PFSK-1 (cell line): ENCODE measurements at regions not wholly inside any gene's neighbourhood (a gene's known extent, or its start where the extent isn't known, plus 50 kb on each side); places are given as distances from the start of the nearest gene placed in this dataset.

Experiments used
- FOXP2 ChIP-seq: optimal IDR thresholded peaks from 2 replicates; pipeline ENCODE3; 2011; ENCODE audit warnings: borderline replicate concordance, control low read depth, inconsistent platforms; ENCODE audit not compliant: insufficient read depth; ENCODE audit errors: extremely low read length, extremely low read depth
- POLR2AphosphoS5 ChIP-seq: IDR thresholded peaks from 2 replicates; pipeline ENCODE4 v1.6.1; 2012; ENCODE audit warnings: low read depth, mild to moderate bottlenecking, control low read depth, low read length, moderate library complexity
- SIN3A ChIP-seq: IDR thresholded peaks from 2 replicates; pipeline ENCODE4 v1.6.1; 2012; ENCODE audit warnings: mild to moderate bottlenecking, low read length, moderate library complexity, borderline replicate concordance; ENCODE audit not compliant: insufficient read depth
- TAF1 ChIP-seq: IDR thresholded peaks from 2 replicates; pipeline ENCODE4 v1.6.1; 2012; ENCODE audit warnings: low read length, control low read depth, borderline replicate concordance; ENCODE audit not compliant: insufficient read depth
- TF ChIP-seq, protein P1 (sequence below), 2 experiments: IDR thresholded peaks; 2 replicates each; pipeline versions ENCODE4 v1.6.1 to v1.8.0; 2011 to 2012; ENCODE audit warnings: low read depth in 2 of 2, low read length in 2 of 2, control low read depth in 1 of 2, inconsistent platforms in 1 of 2, mild to moderate bottlenecking in 1 of 2, moderate library complexity in 1 of 2; ENCODE audit not compliant: insufficient read depth in 1 of 2

DNA sequence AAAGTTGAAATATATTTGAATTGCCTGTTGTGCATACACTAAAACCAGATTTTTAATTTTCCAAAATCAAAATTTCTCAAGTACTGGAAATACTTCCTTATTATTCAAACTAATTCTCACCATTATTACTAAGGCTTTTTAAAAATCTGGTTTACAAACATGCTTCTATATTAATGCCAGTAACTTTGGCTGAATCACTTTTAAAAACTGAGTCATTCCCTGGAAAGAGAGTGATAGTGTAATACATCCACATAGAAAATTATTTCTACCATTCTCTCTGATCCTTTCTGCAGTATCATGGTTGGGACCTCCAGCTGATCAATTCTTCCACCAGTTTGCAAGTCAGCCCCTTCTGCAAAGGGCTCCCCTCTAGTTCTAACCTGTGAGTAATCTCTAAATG lies 165.3 kb upstream of the FAM241A start:
- no peak for TF ChIP-seq POLR2AphosphoS5
- TF ChIP-seq SIN3A = no peak
- no peak for TF ChIP-seq TAF1
- TF ChIP-seq, protein P1, sequence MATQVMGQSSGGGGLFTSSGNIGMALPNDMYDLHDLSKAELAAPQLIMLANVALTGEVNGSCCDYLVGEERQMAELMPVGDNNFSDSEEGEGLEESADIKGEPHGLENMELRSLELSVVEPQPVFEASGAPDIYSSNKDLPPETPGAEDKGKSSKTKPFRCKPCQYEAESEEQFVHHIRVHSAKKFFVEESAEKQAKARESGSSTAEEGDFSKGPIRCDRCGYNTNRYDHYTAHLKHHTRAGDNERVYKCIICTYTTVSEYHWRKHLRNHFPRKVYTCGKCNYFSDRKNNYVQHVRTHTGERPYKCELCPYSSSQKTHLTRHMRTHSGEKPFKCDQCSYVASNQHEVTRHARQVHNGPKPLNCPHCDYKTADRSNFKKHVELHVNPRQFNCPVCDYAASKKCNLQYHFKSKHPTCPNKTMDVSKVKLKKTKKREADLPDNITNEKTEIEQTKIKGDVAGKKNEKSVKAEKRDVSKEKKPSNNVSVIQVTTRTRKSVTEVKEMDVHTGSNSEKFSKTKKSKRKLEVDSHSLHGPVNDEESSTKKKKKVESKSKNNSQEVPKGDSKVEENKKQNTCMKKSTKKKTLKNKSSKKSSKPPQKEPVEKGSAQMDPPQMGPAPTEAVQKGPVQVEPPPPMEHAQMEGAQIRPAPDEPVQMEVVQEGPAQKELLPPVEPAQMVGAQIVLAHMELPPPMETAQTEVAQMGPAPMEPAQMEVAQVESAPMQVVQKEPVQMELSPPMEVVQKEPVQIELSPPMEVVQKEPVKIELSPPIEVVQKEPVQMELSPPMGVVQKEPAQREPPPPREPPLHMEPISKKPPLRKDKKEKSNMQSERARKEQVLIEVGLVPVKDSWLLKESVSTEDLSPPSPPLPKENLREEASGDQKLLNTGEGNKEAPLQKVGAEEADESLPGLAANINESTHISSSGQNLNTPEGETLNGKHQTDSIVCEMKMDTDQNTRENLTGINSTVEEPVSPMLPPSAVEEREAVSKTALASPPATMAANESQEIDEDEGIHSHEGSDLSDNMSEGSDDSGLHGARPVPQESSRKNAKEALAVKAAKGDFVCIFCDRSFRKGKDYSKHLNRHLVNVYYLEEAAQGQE (IDR thresholded peaks at IDR 0.05; ENCODE audit: insufficient read depth in 1 of 2, low read depth in 2 of 2, low read length in 2 of 2) = no peak
- no peak for TF ChIP-seq FOXP2

DNA sequence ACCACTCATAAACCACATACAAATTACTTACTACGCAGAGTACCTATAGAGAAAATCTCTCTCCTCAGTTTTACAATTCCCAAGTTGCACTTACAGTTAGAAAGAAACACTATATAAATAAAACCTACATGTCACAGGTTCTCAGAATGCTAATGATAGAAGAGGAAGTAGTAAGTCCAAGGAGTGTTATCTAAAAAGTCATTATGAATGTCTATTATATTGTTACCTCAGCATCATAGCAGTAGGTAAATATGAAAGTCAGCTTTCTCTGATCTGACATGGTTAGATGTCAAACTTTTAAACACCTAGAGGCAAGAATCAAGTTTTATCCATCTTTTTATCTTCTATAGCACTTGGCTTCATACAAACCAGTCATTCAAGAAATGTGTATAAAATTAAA lies 163.2 kb upstream of the FAM241A start:
- TF ChIP-seq, protein P1 (IDR thresholded peaks at IDR 0.05; ENCODE audit: insufficient read depth in 1 of 2, low read depth in 2 of 2, low read length in 2 of 2) = no peak
- TF ChIP-seq FOXP2 (no peak), TAF1 (no peak), POLR2AphosphoS5 (no peak), SIN3A (no peak)

DNA sequence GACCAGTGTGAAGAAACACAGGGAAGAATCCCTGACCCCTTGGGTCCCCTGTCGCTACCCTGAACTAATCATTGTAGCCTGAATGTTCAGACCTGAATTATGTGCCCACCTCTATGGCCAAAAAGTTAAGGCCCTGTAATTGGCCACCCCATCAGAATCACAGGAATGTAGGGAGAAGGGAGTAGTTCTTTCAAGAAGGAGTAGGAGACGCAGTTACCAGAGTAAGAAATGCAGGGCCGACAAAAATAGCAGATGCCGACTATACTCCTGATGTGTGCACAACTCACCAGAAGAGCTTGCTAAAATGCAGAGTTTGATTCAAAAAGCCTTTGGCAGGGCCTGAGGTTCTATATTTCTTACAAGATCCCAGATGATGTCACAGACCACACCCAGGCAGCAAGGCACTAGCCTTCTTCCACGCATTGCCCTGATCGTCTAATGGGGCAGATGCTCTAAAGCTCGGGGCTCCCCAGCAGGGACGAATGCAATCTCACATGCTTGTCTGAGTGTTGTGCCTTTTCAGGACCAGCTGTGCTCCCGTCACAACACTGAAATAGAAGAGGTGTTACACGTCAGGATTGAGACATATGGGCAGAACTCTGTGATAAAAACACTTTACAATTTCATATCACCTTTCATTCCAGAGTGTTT lies 161.0 kb upstream of the FAM241A start:
- TF ChIP-seq FOXP2 (no peak), SIN3A (no peak), POLR2AphosphoS5 (no peak), TAF1 (no peak)
- TF ChIP-seq, protein P1 (IDR thresholded peaks at IDR 0.05; ENCODE audit: insufficient read depth in 1 of 2, low read depth in 2 of 2, low read length in 2 of 2) = no peak

DNA sequence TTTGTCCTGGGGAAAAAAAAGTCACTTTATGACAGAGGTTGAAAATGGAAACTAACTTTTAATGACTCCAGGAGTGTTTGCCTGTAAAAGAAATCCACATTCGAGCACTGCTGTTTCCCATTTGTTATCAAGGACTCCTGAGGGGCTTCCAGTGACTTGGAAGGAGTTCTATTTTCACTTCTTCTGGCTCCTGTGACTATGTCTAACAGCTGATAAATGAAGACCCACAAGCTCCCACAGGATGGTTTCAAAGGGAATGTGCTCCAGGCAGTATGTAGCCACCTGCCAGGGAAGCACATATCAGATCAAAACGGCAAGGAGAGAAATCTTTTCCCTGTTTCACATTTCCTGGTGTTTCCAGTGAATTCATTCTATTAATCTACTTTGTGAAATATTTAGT lies 159.8 kb upstream of the FAM241A start:
- TF ChIP-seq SIN3A = no peak
- TF ChIP-seq FOXP2 = no peak
- TF ChIP-seq, protein P1 (IDR thresholded peaks at IDR 0.05; ENCODE audit: insufficient read depth in 1 of 2, low read depth in 2 of 2, low read length in 2 of 2) = no peak
- no peak for TF ChIP-seq TAF1

DNA sequence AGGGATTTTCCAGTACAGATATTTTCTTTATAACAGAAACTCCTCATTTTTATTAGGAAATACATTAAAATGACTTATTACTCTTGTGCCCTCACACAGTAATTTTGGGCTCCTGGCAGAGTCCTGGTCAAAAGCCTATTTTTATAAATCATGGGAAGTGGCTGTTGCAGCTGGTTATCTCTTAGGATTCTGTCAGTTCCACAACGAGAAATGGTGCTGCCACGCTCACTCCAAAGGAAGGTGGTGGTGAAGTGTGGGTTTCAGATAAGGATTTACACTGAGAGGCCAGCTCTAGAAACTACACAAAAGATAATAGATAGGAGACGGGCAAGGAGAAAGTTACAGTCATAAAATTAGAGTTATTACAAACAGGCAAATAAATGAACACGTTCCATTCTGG lies 159.2 kb upstream of the FAM241A start:
- TF ChIP-seq, protein P1 (IDR thresholded peaks at IDR 0.05; ENCODE audit: insufficient read depth in 1 of 2, low read depth in 2 of 2, low read length in 2 of 2) = no peak
- TF ChIP-seq POLR2AphosphoS5 = no peak
- TF ChIP-seq SIN3A = no peak
- TF ChIP-seq TAF1 = no peak
- no peak for TF ChIP-seq FOXP2
